ENCODE measurements at regions not wholly inside any gene's neighbourhood (a gene's known extent, or its start where the extent isn't known, plus 50 kb on each side); places are given as distances from the start of the nearest gene placed in this dataset.

- no peak for DNase-seq
These were observed 206.7 kb upstream of the PWP1 start for GRCh38 chr12:107478881-107479280.

DNA sequence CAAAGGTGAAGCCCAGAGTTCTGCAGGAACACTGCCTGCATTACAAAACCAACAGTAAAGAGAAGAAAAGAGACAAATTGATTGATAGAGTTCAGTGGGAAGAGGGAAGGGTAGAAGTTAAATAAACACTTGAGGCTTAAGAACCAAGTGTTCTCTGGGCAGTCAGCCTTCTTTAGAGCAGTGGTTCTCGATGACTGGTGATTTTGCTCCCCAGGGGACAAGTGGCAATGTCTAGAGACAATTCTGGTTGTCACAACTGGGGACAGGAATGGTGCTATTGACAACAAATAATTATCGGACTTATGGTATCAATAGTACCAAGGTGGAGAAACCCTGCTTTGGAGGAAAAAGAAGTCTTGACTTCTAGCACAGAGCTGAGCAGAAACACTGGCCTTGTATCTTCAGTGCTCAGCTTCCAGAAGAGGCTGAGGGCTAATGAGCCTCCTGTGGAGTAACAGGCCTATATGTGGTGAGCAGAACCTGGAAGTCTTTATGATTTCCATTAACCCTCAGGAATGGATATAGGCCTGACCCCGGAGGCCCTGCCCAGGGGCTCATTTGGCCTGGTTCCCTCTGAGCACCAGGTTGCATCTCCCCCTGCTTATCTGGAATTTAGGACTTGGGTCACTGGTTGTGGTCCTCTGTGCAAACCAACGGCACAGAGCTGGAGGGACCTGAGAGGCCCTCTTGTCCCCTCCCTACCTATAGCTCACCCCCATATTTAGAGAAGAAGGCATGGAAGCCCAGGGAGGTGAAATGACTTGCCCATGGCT lies 204.6 kb upstream of the PWP1 start:
- no peak for DNase-seq

- DNase-seq: no peak
These were observed 201.4 kb upstream of the PWP1 start for GRCh38 chr12:107484230-107484629.

DNA sequence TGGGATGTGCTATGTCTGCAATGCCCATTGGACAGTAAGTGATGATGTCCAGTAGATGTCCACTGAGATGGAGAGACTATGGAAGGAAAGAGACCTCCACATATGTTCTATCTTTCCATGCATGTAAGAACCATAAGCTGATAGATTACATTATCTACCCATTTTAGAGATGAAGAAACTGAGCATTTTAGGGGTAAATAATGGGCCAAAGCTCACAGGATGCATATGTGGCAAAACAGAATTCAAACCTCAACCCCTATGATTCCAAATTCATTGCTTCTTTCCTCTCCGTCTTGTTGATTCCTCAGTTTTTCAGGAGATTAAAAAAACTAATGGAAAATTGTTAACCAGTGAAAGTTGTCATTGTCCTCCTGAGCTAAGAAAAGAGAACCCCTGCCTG lies 200.7 kb upstream of the PWP1 start:
- no peak for DNase-seq

GRCh38 chr12:107485731-107486130 lies 199.9 kb upstream of the PWP1 start:
- no peak for DNase-seq

DNA sequence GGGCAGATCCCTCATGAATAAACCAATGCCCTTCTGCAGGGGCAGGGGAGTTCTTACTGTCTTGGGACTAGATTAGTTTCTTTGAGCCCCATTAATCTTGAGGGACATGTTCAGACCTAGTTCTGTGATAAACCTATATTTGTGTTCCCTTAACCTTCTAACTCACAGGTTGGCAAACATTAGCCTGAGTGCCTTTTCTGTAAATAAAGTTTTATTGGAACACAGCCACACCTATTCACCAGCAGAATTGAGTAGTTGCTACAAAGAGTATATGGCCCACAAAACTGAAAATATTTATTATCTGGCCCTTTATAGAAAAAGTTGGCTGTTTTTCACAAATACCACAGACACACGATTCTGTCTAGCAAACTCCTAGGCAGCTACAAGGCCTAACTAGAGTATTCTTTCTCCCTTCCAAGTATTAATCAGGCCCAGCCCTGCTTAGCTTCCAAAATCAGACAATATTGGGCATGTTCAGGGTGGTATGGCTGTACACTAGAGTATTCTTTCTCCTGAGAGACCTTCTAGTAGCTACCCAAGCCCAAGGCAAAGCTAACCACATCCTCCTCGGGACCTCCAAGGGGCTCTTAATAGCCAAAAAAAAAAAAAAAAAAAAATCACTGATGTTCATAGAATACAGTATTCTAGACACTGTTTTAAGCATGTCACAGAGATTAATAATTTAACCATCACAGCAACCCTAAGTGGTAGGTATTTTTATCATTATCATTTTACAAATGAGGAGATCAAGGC lies 199.3 kb upstream of the PWP1 start:
- no peak for DNase-seq

GRCh38 chr12:107487011-107487680 lies 198.5 kb upstream of the PWP1 start:
- DNase-seq: no peak

DNA sequence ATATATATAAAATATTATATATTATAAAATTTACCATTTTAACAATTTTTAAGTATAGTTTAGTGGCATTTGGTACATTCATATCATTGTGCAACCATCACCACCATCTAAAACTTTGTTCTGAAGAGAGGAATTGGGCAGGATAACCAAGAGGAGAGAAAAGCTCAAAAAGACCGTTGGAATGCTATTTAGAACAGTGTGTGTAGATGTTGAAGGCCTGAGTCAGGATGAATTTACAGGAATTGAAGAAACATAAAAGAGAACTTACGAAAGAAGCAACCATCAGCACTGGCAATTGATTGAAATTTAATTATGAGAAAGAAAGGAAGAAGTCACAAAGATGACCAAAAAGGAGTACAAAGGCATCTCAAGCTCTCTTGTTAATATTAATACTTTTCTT lies 196.9 kb upstream of the PWP1 start:
- no peak for DNase-seq

- no peak for DNase-seq
These were observed 195.6 kb upstream of the PWP1 start for GRCh38 chr12:107490010-107490409.

GRCh38 chr12:107491856-107492255 lies 193.7 kb upstream of the PWP1 start:
- no peak for DNase-seq

- no peak for DNase-seq
These were observed 193.0 kb upstream of the PWP1 start for GRCh38 chr12:107492393-107493134.

GRCh38 chr12:107493135-107493494 lies 192.5 kb upstream of the PWP1 start:
- DNase-seq: no peak

DNA sequence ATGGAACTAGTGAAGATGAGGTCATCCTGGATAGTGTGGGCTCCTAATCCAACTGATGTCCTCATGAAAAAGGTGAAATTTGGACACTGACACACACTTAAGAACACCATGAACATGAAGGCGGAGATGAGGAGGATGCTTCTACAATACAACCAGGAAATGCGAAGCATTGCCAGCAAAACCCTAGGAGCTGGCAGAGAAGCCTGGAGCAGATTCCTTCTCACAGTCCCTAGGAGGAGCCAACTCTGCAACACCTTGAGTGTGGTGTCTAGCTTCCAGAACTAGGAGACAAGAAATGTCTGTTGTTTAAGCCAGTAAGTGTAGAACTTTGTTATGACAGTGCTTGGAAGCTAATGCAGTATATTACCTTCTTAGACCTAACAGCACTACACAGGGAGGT lies 191.9 kb upstream of the PWP1 start:
- no peak for DNase-seq

- no peak for DNase-seq
These were observed 191.3 kb upstream of the PWP1 start for GRCh38 chr12:107494331-107494730.

- no peak for DNase-seq
These were observed 190.0 kb upstream of the PWP1 start for GRCh38 chr12:107495604-107496003.

DNA sequence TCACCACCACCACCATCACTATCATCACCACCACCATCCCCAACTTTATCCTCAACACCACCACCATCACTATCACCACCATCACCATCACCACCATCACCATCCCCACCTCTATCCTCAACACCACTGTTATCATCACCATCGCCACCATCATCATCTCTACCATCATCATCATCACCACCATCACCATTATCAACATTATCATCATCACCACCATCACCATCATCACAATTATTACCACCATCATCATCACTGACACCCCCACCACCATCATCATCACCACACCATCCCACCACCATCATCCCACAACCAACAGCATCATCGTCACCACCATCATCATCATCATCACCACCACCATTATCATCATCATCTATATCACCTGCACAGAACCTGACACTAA lies 188.4 kb upstream of the PWP1 start:
- no peak for DNase-seq

DNA sequence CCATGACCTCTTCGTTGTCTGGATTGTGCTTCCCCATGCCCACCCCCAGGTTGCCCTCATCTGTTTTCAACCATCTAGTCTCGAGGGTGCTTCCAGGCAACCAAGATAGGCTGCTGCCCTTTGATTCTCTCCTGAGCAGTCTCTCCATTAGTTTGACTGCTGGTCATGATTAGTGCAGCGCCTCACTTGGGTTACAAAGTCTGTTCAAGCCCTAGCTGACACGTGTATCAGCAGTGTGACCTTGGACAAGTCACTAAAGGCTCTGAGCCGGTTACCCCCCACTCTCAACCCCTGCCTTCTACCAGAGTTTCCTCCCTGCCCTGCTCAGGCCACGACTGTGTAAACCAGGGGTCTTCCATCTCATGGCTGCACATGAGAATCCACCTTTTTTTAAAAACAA lies 185.3 kb upstream of the PWP1 start:
- DNase-seq: no peak

- no peak for DNase-seq
These were observed 183.9 kb upstream of the PWP1 start for GRCh38 chr12:107501681-107502080.

GRCh38 chr12:107503129-107503855 lies 182.3 kb upstream of the PWP1 start:
- no peak for DNase-seq

GRCh38 chr12:107503887-107504885 lies 181.4 kb upstream of the PWP1 start:
- no peak for DNase-seq

- DNase-seq: no peak
These were observed 176.2 kb upstream of the PWP1 start for GRCh38 chr12:107509421-107509820.
